ENCODE measurements at regions not wholly inside any gene's neighbourhood (a gene's known extent, or its start where the extent isn't known, plus 50 kb on each side); places are given as distances from the start of the nearest gene placed in this dataset.

GRCh38 chr11:11143849-11144248 is 209.2 kb downstream of the CSNK2A3 start:
- TF ChIP-seq CTCF (IDR thresholded peaks at IDR 0.05) (no peak), POLR2A (IDR thresholded peaks at IDR 0.05) (no peak)
